MM.1S (cell line): ENCODE measurements at regions not wholly inside any gene's neighbourhood (a gene's known extent, or its start where the extent isn't known, plus 50 kb on each side); places are given as distances from the start of the nearest gene placed in this dataset.

Experiments used
- DNase-seq: peaks from one replicate; pipeline ENCODE4 v3.0.0-alpha.2; 2015
- H2AFZ ChIP-seq: fragments of 300-600 bp; sonication (generic); 2 replicates; pipeline ENCODE4 v1.6.0; 2016; ENCODE audit warnings: antibody characterized with exemption, low read length
- H3F3A ChIP-seq: fragments of 300-600 bp; sonication (generic); 2 replicates; pipeline ENCODE4 v1.6.1; 2016; ENCODE audit warnings: mild to moderate bottlenecking, antibody characterized with exemption, low read length, moderate library complexity, mixed read lengths; ENCODE audit not compliant: insufficient read depth
- H3K27ac ChIP-seq: fragments of 300-600 bp; sonication (generic); 2 replicates; pipeline ENCODE4 v1.5.1; 2016; ENCODE audit warnings: mild to moderate bottlenecking, low read length
- H3K27me3 ChIP-seq: fragments of 300-600 bp; sonication (generic); replicated peaks from 2 replicates; pipeline ENCODE4 v1.6.0; 2016; ENCODE audit warnings: low read length; ENCODE audit not compliant: insufficient read depth
- H3K36me3 ChIP-seq: fragments of 300-600 bp; sonication (generic); replicated peaks from 2 replicates; pipeline ENCODE4 v1.6.1; 2016; ENCODE audit warnings: mild to moderate bottlenecking, low read length, mixed read lengths; ENCODE audit not compliant: insufficient read depth
- H3K4me1 ChIP-seq: fragments of 300-600 bp; sonication (generic); 2 replicates; pipeline ENCODE4 v1.6.1; 2016; ENCODE audit warnings: low read length, mixed read lengths
- H3K4me2 ChIP-seq: fragments of 300-600 bp; sonication (generic); 2 replicates; pipeline ENCODE4 v1.6.0; 2016; ENCODE audit warnings: low read depth, low read length
- H3K4me3 ChIP-seq: fragments of 300-600 bp; sonication (generic); 2 replicates; pipeline ENCODE4 v1.5.1; 2016; ENCODE audit warnings: low read length, mixed read lengths
- H3K79me2 ChIP-seq: fragments of 300-600 bp; sonication (generic); 2 replicates; pipeline ENCODE4 v1.6.1; 2016; ENCODE audit warnings: mixed run types, low read length, mixed read lengths
- H3K9ac ChIP-seq: fragments of 300-600 bp; sonication (generic); 2 replicates; pipeline ENCODE4 v1.6.1; 2016; ENCODE audit warnings: low read length, mixed read lengths
- H3K9me2 ChIP-seq: fragments of 300-600 bp; sonication (generic); replicated peaks from 2 replicates; pipeline ENCODE4 v1.6.1; 2016; ENCODE audit warnings: mild to moderate bottlenecking, low read length, mixed read lengths; ENCODE audit not compliant: insufficient read depth
- H3K9me3 ChIP-seq: fragments of 300-600 bp; sonication (generic); replicated peaks from 2 replicates; pipeline ENCODE4 v1.6.1; 2016; ENCODE audit warnings: mild to moderate bottlenecking, low read length, mixed read lengths; ENCODE audit not compliant: insufficient read depth
- H4K20me1 ChIP-seq: fragments of 300-600 bp; sonication (generic); 2 replicates; pipeline ENCODE4 v1.6.1; 2016; ENCODE audit warnings: mild to moderate bottlenecking, low read length, moderate library complexity, mixed read lengths; ENCODE audit not compliant: insufficient read depth
- CTCF ChIP-seq: fragments of 300-600 bp; sonication (generic); IDR thresholded peaks from 2 replicates; pipeline ENCODE4 v1.5.1; 2016; ENCODE audit warnings: antibody characterized with exemption, low read length, mixed read lengths
- EZH2 ChIP-seq: fragments of 300-600 bp; sonication (generic); optimal IDR thresholded peaks from 2 replicates; pipeline ENCODE3; 2017; ENCODE audit warnings: low read depth, mild to moderate bottlenecking, antibody characterized with exemption, low read length, mixed read lengths
- EZH2phosphoT487 ChIP-seq: fragments of 300-600 bp; sonication (generic); IDR thresholded peaks from 2 replicates; pipeline ENCODE4 v1.6.1; 2018; ENCODE audit warnings: antibody characterized with exemption, low read length

- H3F3A ChIP-seq = no peaks in the 10 kb centered on the region
- TF ChIP-seq EZH2 (no peak), EZH2phosphoT487 (no peak), CTCF (no peak)
- H3K9ac ChIP-seq = no peak overlapping the region
- H4K20me1 ChIP-seq = no peaks in the 10 kb centered on the region
- no peaks in the 10 kb centered on the region for H3K9me3 ChIP-seq
- H3K9me2 ChIP-seq = no peaks in the 10 kb centered on the region
- H3K27ac ChIP-seq = no peak overlapping the region
- H3K79me2 ChIP-seq = no peaks in the 10 kb centered on the region
- H3K4me2 ChIP-seq = no peak overlapping the region
- H2AFZ ChIP-seq = no peak overlapping the region
- no peaks in the 10 kb centered on the region for H3K36me3 ChIP-seq
- DNase-seq = no peak
- H3K4me1 ChIP-seq = no peaks in the 10 kb centered on the region
- no peaks in the 10 kb centered on the region for H3K27me3 ChIP-seq
- no peak overlapping the region for H3K4me3 ChIP-seq
Measured at GRCh38 chr18:35862119-35862640, 110.3 kb upstream of the RMP24 start.

- no peak overlapping the region for H2AFZ ChIP-seq
Measured at GRCh38 chr18:35864916-35865315, 107.6 kb upstream of the RMP24 start.

GRCh38 chr18:35868915-35869314 is 103.6 kb upstream of the RMP24 start:
- no peaks in the 10 kb centered on the region for H3F3A ChIP-seq
- no peaks in the 10 kb centered on the region for H3K79me2 ChIP-seq
- no peaks in the 10 kb centered on the region for H4K20me1 ChIP-seq
- no peak overlapping the region for H3K27ac ChIP-seq
- H2AFZ ChIP-seq = no peak overlapping the region
- H3K4me3 ChIP-seq = no peak overlapping the region
- no peaks in the 10 kb centered on the region for H3K27me3 ChIP-seq
- no peaks in the 10 kb centered on the region for H3K9me3 ChIP-seq
- no peaks in the 10 kb centered on the region for H3K9me2 ChIP-seq
- no peaks in the 10 kb centered on the region for H3K4me1 ChIP-seq
- H3K4me2 ChIP-seq = no peak overlapping the region
- H3K9ac ChIP-seq = no peak overlapping the region
- TF ChIP-seq EZH2 = no peak
- no peak for TF ChIP-seq CTCF
- TF ChIP-seq EZH2phosphoT487 = no peak
- H3K36me3 ChIP-seq = no peaks in the 10 kb centered on the region
- no peak for DNase-seq

More at GRCh38 chr18:35864916-35865315, 107.6 kb upstream of the RMP24 start:
- no peaks in the 10 kb centered on the region for H3K36me3 ChIP-seq
- no peaks in the 10 kb centered on the region for H4K20me1 ChIP-seq
- H3K79me2 ChIP-seq = no peaks in the 10 kb centered on the region
- H3K27me3 ChIP-seq = no peaks in the 10 kb centered on the region
- H3K9me3 ChIP-seq = no peaks in the 10 kb centered on the region
- H3K9me2 ChIP-seq = no peaks in the 10 kb centered on the region
- H3K4me1 ChIP-seq = no peaks in the 10 kb centered on the region
- TF ChIP-seq EZH2 = no peak
- no peak for TF ChIP-seq CTCF
- no peak for TF ChIP-seq EZH2phosphoT487
- no peak overlapping the region for H3K9ac ChIP-seq
- H3K4me2 ChIP-seq = no peak overlapping the region
- H3F3A ChIP-seq = no peaks in the 10 kb centered on the region
- H3K27ac ChIP-seq = no peak overlapping the region
- H3K4me3 ChIP-seq = no peak overlapping the region
- DNase-seq = no peak
